D721Med (cell line): ENCODE measurements at regions not wholly inside any gene's neighbourhood (a gene's known extent, or its start where the extent isn't known, plus 50 kb on each side); places are given as distances from the start of the nearest gene placed in this dataset.

ENCODE experiments used
- DNase-seq: peaks from one replicate; pipeline ENCODE4 v3.0.0; 2011; ENCODE audit warnings: low spot score; ENCODE audit not compliant: insufficient read length
- FAIRE-seq: peaks from 2 replicates; lab custom pipeline; 2011; peaks lifted over from hg19 to GRCh38; lab: Jason Lieb, UNC
- TF ChIP-seq, protein P1 (sequence below): IDR thresholded peaks from 2 replicates; pipeline ENCODE4 v1.5.1; 2012; ENCODE audit warnings: mild to moderate bottlenecking, control low read depth; ENCODE audit not compliant: insufficient read depth; ENCODE audit errors: missing control alignments

GRCh38 chr18:6497543-6497942 lies 82.8 kb upstream of the L3MBTL4 start:
- no peak for DNase-seq
- FAIRE-seq = no peak
- TF ChIP-seq, protein P1, sequence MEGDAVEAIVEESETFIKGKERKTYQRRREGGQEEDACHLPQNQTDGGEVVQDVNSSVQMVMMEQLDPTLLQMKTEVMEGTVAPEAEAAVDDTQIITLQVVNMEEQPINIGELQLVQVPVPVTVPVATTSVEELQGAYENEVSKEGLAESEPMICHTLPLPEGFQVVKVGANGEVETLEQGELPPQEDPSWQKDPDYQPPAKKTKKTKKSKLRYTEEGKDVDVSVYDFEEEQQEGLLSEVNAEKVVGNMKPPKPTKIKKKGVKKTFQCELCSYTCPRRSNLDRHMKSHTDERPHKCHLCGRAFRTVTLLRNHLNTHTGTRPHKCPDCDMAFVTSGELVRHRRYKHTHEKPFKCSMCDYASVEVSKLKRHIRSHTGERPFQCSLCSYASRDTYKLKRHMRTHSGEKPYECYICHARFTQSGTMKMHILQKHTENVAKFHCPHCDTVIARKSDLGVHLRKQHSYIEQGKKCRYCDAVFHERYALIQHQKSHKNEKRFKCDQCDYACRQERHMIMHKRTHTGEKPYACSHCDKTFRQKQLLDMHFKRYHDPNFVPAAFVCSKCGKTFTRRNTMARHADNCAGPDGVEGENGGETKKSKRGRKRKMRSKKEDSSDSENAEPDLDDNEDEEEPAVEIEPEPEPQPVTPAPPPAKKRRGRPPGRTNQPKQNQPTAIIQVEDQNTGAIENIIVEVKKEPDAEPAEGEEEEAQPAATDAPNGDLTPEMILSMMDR = no peak

DNA sequence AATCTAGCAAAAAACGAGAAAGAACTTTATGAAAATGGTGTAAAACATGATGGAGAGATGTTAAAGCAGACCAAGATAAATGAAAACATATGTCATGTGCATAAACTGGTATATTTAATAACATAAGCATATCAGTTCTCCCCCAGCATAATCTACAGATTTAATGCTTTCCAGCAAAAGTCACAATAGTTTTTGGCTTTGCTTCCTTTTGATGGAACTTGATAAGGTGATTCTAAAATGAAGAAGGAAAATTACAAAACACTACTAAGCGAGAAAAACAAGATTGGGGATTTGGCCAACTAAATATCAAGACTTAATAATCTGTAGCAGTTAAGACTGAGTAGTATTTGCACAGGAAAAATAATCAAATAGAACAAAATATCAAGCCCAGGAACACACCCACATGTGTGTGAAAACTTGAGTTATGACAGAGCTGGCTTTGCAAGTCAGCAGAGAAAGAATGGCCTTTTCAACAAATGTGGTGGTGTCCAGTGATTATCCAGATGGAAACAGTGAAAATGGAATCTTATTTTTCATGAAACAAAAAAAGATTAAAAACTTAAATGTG lies 83.7 kb upstream of the L3MBTL4 start:
- TF ChIP-seq, protein P1 = no peak
- no peak for FAIRE-seq

GRCh38 chr18:6504605-6505497 lies 90.1 kb upstream of the L3MBTL4 start:
- FAIRE-seq (no peak), DNase-seq (no peak)
- TF ChIP-seq, protein P1 = no peak

More for the DNA sequence above, 83.7 kb upstream of the L3MBTL4 start:
- no peak for DNase-seq

- TF ChIP-seq, protein P1 = no peak
- FAIRE-seq (no peak), DNase-seq (no peak)
Measured at GRCh38 chr18:6505498-6505875, 90.8 kb upstream of the L3MBTL4 start.

- TF ChIP-seq, protein P1 = no peak
- FAIRE-seq (no peak), DNase-seq (no peak)
Measured at GRCh38 chr18:6509417-6509816, 94.7 kb upstream of the L3MBTL4 start.

GRCh38 chr18:6509832-6510231 lies 95.1 kb upstream of the L3MBTL4 start:
- TF ChIP-seq, protein P1 = no peak
- no peak for DNase-seq
- no peak for FAIRE-seq

GRCh38 chr18:6520901-6521300 lies 106.2 kb upstream of the L3MBTL4 start:
- FAIRE-seq (no peak), DNase-seq (no peak)
- TF ChIP-seq, protein P1 = no peak
